Ovary (tissue), 3 donors: ENCODE measurements at regions not wholly inside any gene's neighbourhood (a gene's known extent, or its start where the extent isn't known, plus 50 kb on each side); places are given as distances from the start of the nearest gene placed in this dataset.

Experiments
- POLR2A ChIP-seq: fragments of 450-650 bp; IDR thresholded peaks from one replicate; pipeline ENCODE4 v1.6.1; 2017; ENCODE audit warnings: antibody characterized with exemption, mild to moderate bottlenecking, moderate library complexity
- TF ChIP-seq, protein P1 (sequence below), 3 donors: fragments of 450-650 bp in 2 of 3; fragments of 200-600 bp in 1 of 3; IDR thresholded peaks; one replicate each; pipeline versions ENCODE4 v1.5.1 to v1.8.0; 2016 to 2022; ENCODE audit warnings: antibody characterized with exemption in 3 of 3, mild to moderate bottlenecking in 1 of 3
- donor health status: DM: no; HTN: no; CAD: no.

DNA sequence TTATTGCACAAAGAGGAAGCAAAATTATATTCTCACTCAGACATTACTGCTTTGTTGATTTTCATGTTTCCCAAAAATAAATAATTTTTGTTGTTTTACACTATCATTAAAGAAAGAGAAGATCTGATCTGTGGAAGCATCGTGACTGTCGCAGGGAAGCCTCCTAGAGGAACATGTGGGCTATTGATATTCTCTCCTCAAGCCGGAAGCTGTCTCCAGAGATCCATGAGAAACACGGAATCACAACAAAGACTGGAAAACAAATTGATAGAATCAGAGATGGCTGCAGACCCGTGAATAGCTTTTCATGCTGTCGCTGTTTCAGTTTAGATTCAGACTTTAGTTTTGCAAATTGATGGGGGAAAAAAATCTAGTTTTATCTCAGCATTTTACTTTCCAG, 235.2 kb upstream of the TMPO start:
- TF ChIP-seq, protein P1, sequence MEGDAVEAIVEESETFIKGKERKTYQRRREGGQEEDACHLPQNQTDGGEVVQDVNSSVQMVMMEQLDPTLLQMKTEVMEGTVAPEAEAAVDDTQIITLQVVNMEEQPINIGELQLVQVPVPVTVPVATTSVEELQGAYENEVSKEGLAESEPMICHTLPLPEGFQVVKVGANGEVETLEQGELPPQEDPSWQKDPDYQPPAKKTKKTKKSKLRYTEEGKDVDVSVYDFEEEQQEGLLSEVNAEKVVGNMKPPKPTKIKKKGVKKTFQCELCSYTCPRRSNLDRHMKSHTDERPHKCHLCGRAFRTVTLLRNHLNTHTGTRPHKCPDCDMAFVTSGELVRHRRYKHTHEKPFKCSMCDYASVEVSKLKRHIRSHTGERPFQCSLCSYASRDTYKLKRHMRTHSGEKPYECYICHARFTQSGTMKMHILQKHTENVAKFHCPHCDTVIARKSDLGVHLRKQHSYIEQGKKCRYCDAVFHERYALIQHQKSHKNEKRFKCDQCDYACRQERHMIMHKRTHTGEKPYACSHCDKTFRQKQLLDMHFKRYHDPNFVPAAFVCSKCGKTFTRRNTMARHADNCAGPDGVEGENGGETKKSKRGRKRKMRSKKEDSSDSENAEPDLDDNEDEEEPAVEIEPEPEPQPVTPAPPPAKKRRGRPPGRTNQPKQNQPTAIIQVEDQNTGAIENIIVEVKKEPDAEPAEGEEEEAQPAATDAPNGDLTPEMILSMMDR (IDR thresholded peaks at IDR 0.05), result no peak
- TF ChIP-seq POLR2A, result no peak
